HepG2 (cell line): ENCODE measurements at regions not wholly inside any gene's neighbourhood (a gene's known extent, or its start where the extent isn't known, plus 50 kb on each side); places are given as distances from the start of the nearest gene placed in this dataset.

Source experiments
- AHDC1 ChIP-seq: sonication (generic); formaldehyde crosslinking; IDR thresholded peaks from 2 replicates; pipeline ENCODE4 v1.5.1; 2020; ENCODE audit warnings: mild to moderate bottlenecking, missing genetic modification reagents, borderline replicate concordance
- FLYWCH1 ChIP-seq: sonication (generic); formaldehyde crosslinking; IDR thresholded peaks from 2 replicates; pipeline ENCODE4 v1.8.1; 2023; ENCODE audit warnings: mild to moderate bottlenecking, missing genetic modification reagents
- HINFP ChIP-seq: sonication (generic); formaldehyde crosslinking; IDR thresholded peaks from 2 replicates; pipeline ENCODE4 v1.4.0; 2020; ENCODE audit warnings: low read depth, mild to moderate bottlenecking, missing genetic modification reagents
- TP53 ChIP-seq: sonication (generic); formaldehyde crosslinking; conservative IDR thresholded peaks from 2 replicates; pipeline ENCODE4 v1.4.0; 2020; ENCODE audit warnings: missing genetic modification reagents
- ZFP36 ChIP-seq: fragments of 150-350 bp; IDR thresholded peaks from 2 replicates; pipeline ENCODE4 v1.6.1; 2018; ENCODE audit warnings: borderline replicate concordance, low read length, low read depth; ENCODE audit not compliant: partially characterized antibody
- ZNF30 ChIP-seq: sonication (generic); formaldehyde crosslinking; IDR thresholded peaks from 2 replicates; pipeline ENCODE4 v1.5.0; 2020; ENCODE audit warnings: mild to moderate bottlenecking, missing genetic modification reagents
- ZNF407 ChIP-seq: sonication (generic); formaldehyde crosslinking; IDR thresholded peaks from one replicate; pipeline ENCODE4 v1.5.1; 2020; ENCODE audit warnings: mild to moderate bottlenecking, missing genetic modification reagents; ENCODE audit errors: not compliant biosample characterization
- ZNF44 ChIP-seq: sonication (generic); formaldehyde crosslinking; IDR thresholded peaks from 2 replicates; pipeline ENCODE4 v1.5.1; 2020; ENCODE audit warnings: mild to moderate bottlenecking, missing genetic modification reagents

- no peak for TF ChIP-seq ZNF407 (CRISPR knock-in tag)
- no peak for TF ChIP-seq TP53 (CRISPR knock-in tag)
- TF ChIP-seq FLYWCH1 (CRISPR knock-in tag), result no peak
- no peak for TF ChIP-seq ZNF30 (CRISPR knock-in tag)
- no peak for TF ChIP-seq ZNF44 (CRISPR knock-in tag)
- no peak for TF ChIP-seq AHDC1
- no peak for TF ChIP-seq ZFP36
- TF ChIP-seq HINFP (CRISPR knock-in tag), result no peak
Measured at GRCh38 chr2:163044114-163044513, 205.5 kb upstream of the KCNH7 start (continued).
